SKM-1 (cell line): ENCODE measurements at regions not wholly inside any gene's neighbourhood (a gene's known extent, or its start where the extent isn't known, plus 50 kb on each side); places are given as distances from the start of the nearest gene placed in this dataset.
"Not testable (repeated sequence)": the region's sequence is repeated elsewhere in the genome, so short reads cannot be mapped to it uniquely, and the experiment has no call there.

Experiments used
- DNase-seq: peaks from one replicate; lab custom pipeline; 2025; ENCODE audit not compliant: unreplicated experiment; lab: John Stamatoyannopoulos, UW

GRCh38 chr10:77740396-77740795, 102.8 kb upstream of the KCNMA1 start:
- DNase-seq, result not testable (repeated sequence)

DNA sequence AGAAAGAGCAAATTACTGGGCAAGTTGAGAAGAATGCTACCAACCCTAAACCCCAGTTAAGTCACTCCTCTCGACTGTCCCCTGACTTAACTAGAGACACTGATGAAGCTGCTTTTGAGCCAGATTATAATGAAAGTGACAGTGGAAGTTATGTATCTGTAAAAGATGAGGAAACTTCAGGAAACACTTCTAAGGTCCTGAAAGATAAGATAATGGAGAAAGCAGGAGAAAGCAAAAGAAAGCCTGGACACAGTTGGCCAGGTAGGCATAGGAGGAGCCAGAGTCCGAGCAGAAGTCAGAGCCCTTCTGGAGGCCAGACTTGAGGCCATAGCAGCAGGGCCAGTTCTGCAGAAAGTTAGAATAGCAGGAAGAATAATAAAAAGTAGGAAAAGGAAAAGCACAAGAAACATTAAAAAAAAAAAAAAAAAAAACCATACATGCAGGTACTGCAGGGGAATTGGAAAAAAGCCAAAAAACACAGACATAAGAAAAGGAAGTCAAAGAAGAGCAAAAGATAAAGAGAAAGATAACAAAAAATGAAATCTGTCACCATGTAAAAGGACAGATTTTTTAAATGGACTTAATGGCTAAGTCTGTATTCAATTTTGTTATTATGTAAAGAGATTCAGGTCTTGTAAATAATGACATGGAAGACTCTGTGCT, 101.0 kb upstream of the KCNMA1 start:
- DNase-seq, result no peak

DNA sequence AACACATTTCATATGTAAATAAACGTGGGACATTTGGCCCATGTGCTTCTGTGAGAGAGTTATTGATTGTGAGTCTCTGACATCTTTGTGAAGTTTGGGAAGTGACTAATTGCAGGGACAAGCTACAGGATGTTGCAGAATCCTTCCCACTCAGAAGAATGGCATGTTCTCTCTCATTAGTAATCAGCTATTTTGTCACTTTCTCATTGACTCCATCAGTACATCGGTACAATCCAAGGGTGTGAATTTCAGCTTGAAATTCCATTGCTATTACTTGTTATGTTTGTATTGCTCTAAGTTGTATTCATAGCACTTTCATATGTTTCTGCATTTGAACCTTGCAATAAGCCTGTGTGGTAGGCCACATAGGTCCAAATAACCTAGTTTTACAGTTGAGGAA, 100.0 kb upstream of the KCNMA1 start:
- no peak for DNase-seq

DNA sequence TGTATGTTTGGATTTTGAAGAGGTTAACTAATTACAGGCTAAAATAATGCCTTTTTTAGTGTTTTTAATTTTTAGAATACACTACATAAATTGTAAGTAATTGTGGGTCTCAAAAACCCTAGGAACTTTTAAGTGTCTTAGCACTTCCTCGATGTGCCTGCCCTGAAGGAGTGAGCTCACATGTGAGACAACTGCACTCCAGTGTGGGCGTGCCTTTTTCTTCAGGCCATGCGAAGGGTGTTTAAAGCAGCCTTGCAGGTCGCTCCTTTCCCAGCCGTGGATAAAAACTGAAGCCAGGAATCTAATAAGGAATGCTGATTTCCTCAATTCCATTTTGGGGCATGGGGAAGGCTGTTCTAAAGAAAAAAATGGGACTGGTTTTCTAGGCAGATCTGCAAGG, 97.5 kb upstream of the KCNMA1 start:
- DNase-seq, result not testable (repeated sequence)

- no peak for DNase-seq
These were observed 94.8 kb upstream of the KCNMA1 start for GRCh38 chr10:77732213-77733003.

GRCh38 chr10:77727481-77727880, 89.9 kb upstream of the KCNMA1 start:
- no peak for DNase-seq

- no peak for DNase-seq
These were observed 89.1 kb upstream of the KCNMA1 start for GRCh38 chr10:77726732-77727131.

- no peak for DNase-seq
These were observed 88.7 kb upstream of the KCNMA1 start for GRCh38 chr10:77726301-77726700.

GRCh38 chr10:77724820-77725219, 87.2 kb upstream of the KCNMA1 start:
- DNase-seq, result no peak

- DNase-seq, result no peak
These were observed 85.8 kb upstream of the KCNMA1 start for GRCh38 chr10:77723376-77723775.

GRCh38 chr10:77722956-77723355, 85.3 kb upstream of the KCNMA1 start:
- not testable (repeated sequence) for DNase-seq

GRCh38 chr10:77721815-77722214, 84.2 kb upstream of the KCNMA1 start:
- DNase-seq, result no peak

- no peak for DNase-seq
These were observed 81.3 kb upstream of the KCNMA1 start for GRCh38 chr10:77718957-77719356.

DNA sequence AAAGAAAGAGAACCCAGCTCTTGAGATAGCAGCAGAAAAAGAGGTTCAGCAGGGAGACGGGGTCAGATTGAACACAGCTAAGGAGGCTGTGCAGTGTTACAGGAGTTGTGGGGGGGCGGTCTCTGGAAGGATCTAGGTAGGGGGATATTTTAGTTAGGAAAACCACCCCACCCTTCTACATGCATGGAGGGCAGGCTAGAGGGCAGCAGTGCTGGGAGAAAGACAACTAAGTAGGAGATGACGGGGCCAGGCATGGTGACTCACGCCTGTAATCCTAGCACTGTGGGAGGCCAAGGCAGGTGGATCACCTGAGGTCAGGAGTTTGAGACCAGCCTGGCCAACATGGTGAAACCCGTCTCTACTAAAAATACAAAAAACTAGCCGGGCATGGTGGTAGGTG, 80.7 kb upstream of the KCNMA1 start:
- DNase-seq, result not testable (repeated sequence)

DNA sequence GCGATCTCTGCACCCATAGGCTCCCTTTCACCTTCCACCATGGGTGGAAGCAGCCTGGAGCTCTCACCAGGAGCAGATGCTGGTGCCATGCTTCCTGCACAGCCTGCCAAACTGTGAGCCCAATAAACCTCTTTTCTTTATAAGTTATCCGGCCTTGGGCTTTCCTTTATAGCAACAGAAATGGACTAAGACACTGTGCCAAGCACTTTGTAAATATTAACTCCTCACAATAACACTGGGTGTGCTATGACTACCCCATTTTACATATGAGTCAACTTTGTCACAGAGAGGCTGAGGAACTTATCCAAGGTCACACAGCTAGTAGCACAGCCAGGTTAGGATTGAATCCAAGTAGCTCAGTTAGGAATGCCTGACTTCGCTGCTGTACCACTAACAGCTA, 79.7 kb upstream of the KCNMA1 start:
- DNase-seq, result no peak

GRCh38 chr10:77716458-77717317, 79.1 kb upstream of the KCNMA1 start:
- DNase-seq, result no peak

GRCh38 chr10:77715536-77715935, 77.9 kb upstream of the KCNMA1 start:
- no peak for DNase-seq

GRCh38 chr10:77715088-77715487, 77.5 kb upstream of the KCNMA1 start:
- no peak for DNase-seq

DNA sequence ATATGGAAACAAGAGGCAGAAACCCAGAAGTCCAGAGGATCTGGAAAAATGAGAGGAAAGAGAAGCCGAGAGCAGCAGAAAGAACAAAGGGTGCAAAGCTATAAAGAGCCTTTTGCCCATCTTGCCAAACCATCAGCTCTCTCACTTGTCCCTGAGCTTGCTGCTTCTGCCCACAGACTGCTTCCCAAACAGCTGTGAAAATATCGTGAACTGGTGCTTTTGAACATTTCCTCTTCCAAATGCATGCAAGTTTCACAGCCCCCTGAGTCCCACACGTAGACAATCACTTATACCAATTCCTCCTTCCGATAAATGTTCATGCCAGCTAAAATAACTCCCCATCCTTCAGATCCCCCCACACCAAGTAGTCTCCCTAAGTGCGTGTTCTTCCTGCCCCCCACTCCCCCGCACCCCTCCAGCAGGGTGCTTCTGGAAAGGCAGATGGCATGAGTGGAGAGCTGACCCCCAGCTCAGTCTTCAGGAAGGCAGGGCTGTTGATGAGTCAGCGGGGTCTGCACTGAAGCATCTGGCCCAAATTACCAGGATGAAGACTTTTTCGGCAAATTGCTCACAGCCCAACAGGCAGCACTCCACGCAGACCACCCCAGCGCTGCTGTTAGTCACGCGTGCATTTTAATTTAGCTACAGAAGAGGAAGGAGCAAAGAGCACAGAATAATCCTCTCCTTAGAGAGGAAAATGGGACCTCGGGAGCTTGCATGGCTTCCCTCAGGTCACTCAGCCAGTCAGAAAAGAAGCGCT, 76.1 kb upstream of the KCNMA1 start:
- no peak for DNase-seq

DNA sequence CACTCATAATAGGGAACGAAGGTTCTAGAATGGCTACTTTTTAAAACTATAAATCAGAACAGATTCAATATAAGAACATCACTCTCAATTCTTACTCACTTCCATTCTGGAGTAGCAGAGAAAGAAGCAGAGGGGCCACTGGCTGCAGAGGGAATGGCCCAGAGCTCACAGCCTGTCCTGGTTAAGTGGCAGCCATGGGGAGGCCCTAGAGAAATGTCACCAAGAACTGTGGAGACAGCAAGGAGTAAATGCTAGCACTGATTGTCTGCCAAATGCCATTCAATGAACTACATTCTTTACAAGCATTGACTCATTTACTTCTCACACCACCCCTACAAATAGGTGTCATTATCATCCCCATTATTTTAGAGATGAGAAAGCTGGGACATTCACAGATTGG, 74.6 kb upstream of the KCNMA1 start:
- no peak for DNase-seq

- no peak for DNase-seq
These were observed 74.1 kb upstream of the KCNMA1 start for GRCh38 chr10:77711683-77712049.
